H9 (cell line): ENCODE measurements at regions not wholly inside any gene's neighbourhood (a gene's known extent, or its start where the extent isn't known, plus 50 kb on each side); places are given as distances from the start of the nearest gene placed in this dataset.

ENCODE experiments used
- DNase-seq: peaks from one replicate; pipeline ENCODE4 v3.0.0-alpha.2; 2017
- H2AFZ ChIP-seq: one replicate; pipeline ENCODE4 v1.6.1; 2013; ENCODE audit warnings: mild to moderate bottlenecking, low read length, control low read depth, moderate library complexity
- H2AK5ac ChIP-seq: 2 replicates; pipeline ENCODE4 v1.6.1; 2013; ENCODE audit warnings: low read length, control low read depth, mixed read lengths; ENCODE audit not compliant: insufficient read length
- H2BK120ac ChIP-seq: one replicate; pipeline ENCODE4 v1.6.1; 2013; ENCODE audit warnings: low read depth, mild to moderate bottlenecking, low read length, control low read depth, inconsistent platforms; ENCODE audit not compliant: poor library complexity, severe bottlenecking
- H2BK12ac ChIP-seq: 2 replicates; pipeline ENCODE4 v1.6.1; 2013; ENCODE audit warnings: low read length, control low read depth, mixed read lengths, low read depth; ENCODE audit not compliant: insufficient read length
- H2BK15ac ChIP-seq: 2 replicates; pipeline ENCODE4 v1.6.1; 2013; ENCODE audit warnings: low read depth, low read length, control low read depth
- H2BK20ac ChIP-seq: one replicate; pipeline ENCODE4 v1.6.1; 2013; ENCODE audit warnings: low read depth, mild to moderate bottlenecking, low read length, control low read depth, inconsistent platforms; ENCODE audit not compliant: poor library complexity, severe bottlenecking
- H2BK5ac ChIP-seq: 2 replicates; pipeline ENCODE4 v1.6.1; 2013; ENCODE audit warnings: low read length, control low read depth, mixed read lengths; ENCODE audit not compliant: insufficient read length
- H3K14ac ChIP-seq: 2 replicates; pipeline ENCODE4 v1.6.1; 2013; ENCODE audit warnings: low read length, control low read depth; ENCODE audit not compliant: insufficient read depth
- H3K18ac ChIP-seq: 2 replicates; pipeline ENCODE4 v1.6.1; 2013; ENCODE audit warnings: low read depth, mild to moderate bottlenecking, mixed read lengths, low read length, control low read depth; ENCODE audit not compliant: insufficient read length
- H3K23ac ChIP-seq: 2 replicates; pipeline ENCODE4 v1.6.1; 2013; ENCODE audit warnings: low read length, control low read depth, mixed read lengths, low read depth; ENCODE audit not compliant: insufficient read length
- H3K23me2 ChIP-seq: 2 replicates; pipeline ENCODE4 v1.6.1; 2013; ENCODE audit warnings: low read depth, mild to moderate bottlenecking, mixed read lengths, low read length, control low read depth; ENCODE audit not compliant: insufficient read length, poor library complexity, severe bottlenecking
- H3K27ac ChIP-seq: 2 replicates; pipeline ENCODE4 v1.5.1; 2013; ENCODE audit warnings: low read length, control low read depth, mixed read lengths, low read depth; ENCODE audit not compliant: insufficient read length
- H3K27me3 ChIP-seq: 2 replicates; pipeline ENCODE4 v1.6.1; 2013; ENCODE audit warnings: low read length, control low read depth, inconsistent platforms; ENCODE audit not compliant: insufficient read depth
- H3K4ac ChIP-seq: 2 replicates; pipeline ENCODE4 v1.6.1; 2013; ENCODE audit warnings: low read depth, mild to moderate bottlenecking, control low read depth, inconsistent platforms, low read length, moderate library complexity
- H3K4me1 ChIP-seq: 2 replicates; pipeline ENCODE4 v1.6.1; 2013; ENCODE audit warnings: low read length, control low read depth, inconsistent platforms; ENCODE audit not compliant: insufficient read depth
- H3K4me2 ChIP-seq: 2 replicates; pipeline ENCODE4 v1.6.1; 2013; ENCODE audit warnings: low read length, control low read depth, mixed read lengths; ENCODE audit not compliant: insufficient read length, insufficient read depth
- H3K56ac ChIP-seq: 2 replicates; pipeline ENCODE4 v1.6.1; 2013; ENCODE audit warnings: low read depth, mild to moderate bottlenecking, mixed read lengths, low read length, control low read depth; ENCODE audit not compliant: insufficient read length
- H3K79me1 ChIP-seq: 2 replicates; pipeline ENCODE4 v1.6.1; 2013; ENCODE audit warnings: low read depth, mild to moderate bottlenecking, moderate library complexity, low read length, control low read depth, inconsistent platforms; ENCODE audit not compliant: insufficient read depth, poor library complexity, severe bottlenecking
- H3K79me2 ChIP-seq: 2 replicates; pipeline ENCODE4 v1.6.1; 2013; ENCODE audit warnings: low read length, control low read depth, inconsistent platforms; ENCODE audit not compliant: insufficient read depth
- H3K9ac ChIP-seq: 2 replicates; pipeline ENCODE4 v1.6.1; 2013; ENCODE audit warnings: low read length, control low read depth, mixed read lengths; ENCODE audit not compliant: insufficient read length; ENCODE audit errors: extremely low read depth
- H3K9me3 ChIP-seq: one replicate; pipeline ENCODE4 v1.6.1; 2013; ENCODE audit warnings: low read depth, low read length, inconsistent platforms; ENCODE audit not compliant: control insufficient read depth
- H3T11ph ChIP-seq: one replicate; pipeline ENCODE4 v1.6.1; 2013; ENCODE audit warnings: mild to moderate bottlenecking, low read length, control low read depth, inconsistent platforms
- H4K20me1 ChIP-seq: one replicate; pipeline ENCODE4 v1.6.1; 2013; ENCODE audit not compliant: control insufficient read depth, insufficient read length, insufficient read depth
- H4K5ac ChIP-seq: 2 replicates; pipeline ENCODE4 v1.6.1; 2013; ENCODE audit warnings: low read depth, mild to moderate bottlenecking, mixed read lengths, low read length, control low read depth; ENCODE audit not compliant: insufficient read length
- H4K8ac ChIP-seq: replicated peaks from 2 replicates; pipeline ENCODE4 v1.6.1; 2013; ENCODE audit warnings: low read length, control low read depth, mixed read lengths, low read depth; ENCODE audit not compliant: insufficient read length
- H4K91ac ChIP-seq: 2 replicates; pipeline ENCODE4 v1.6.1; 2013; ENCODE audit warnings: low read depth, mild to moderate bottlenecking, moderate library complexity, mixed read lengths, low read length, control low read depth; ENCODE audit not compliant: insufficient read length
- H3K27ac Mint-ChIP-seq, 3 experiments: 2 replicates in 2 of 3; 3 replicates in 1 of 3; pipeline ENCODE4 v1.8.0; 2020 to 2021; ENCODE audit warnings: mixed read lengths in 3 of 3, mild to moderate bottlenecking in 1 of 3, moderate library complexity in 1 of 3
- H3K27me3 Mint-ChIP-seq: 2 replicates; pipeline ENCODE4 v1.8.0; 2021; ENCODE audit warnings: low read depth, mild to moderate bottlenecking, moderate library complexity, mixed read lengths
- H3K36me3 Mint-ChIP-seq, 3 experiments: 2 replicates in 2 of 3; 3 replicates in 1 of 3; pipeline ENCODE4 v1.8.0; 2020 to 2021; ENCODE audit warnings: low read depth in 3 of 3, mixed read lengths in 3 of 3; ENCODE audit not compliant: insufficient read depth in 1 of 3
- H3K4me1 Mint-ChIP-seq, 2 experiments: 2 replicates each; pipeline ENCODE4 v1.8.0; 2020; ENCODE audit warnings: mixed read lengths in 2 of 2
- H3K4me3 Mint-ChIP-seq, 2 experiments: 2 replicates in 1 of 2; 3 replicates in 1 of 2; pipeline ENCODE4 v1.8.0; 2020 to 2021; ENCODE audit warnings: mild to moderate bottlenecking in 2 of 2, mixed read lengths in 2 of 2, moderate library complexity in 1 of 2
- H3K9me3 Mint-ChIP-seq, 2 experiments: 2 replicates in 1 of 2; 3 replicates in 1 of 2; pipeline ENCODE4 v1.8.0; 2020; ENCODE audit warnings: mild to moderate bottlenecking in 2 of 2, mixed read lengths in 2 of 2, moderate library complexity in 1 of 2
- WGBS: extraction: QIAGEN DNeasy Blood & Tissue Kit; methylation state at CpG from one replicate; pipeline ENCODE4 v1.1.7; 2013; ENCODE audit warnings: missing lambda C conversion rate, low lambda C conversion rate, mixed read lengths; ENCODE audit not compliant: insufficient read length; ENCODE audit errors: extremely low coverage; 5-methylcytosine and 5-hydroxymethylcytosine counted together
- TF ChIP-seq, protein P1 (sequence below): fragments of 200-600 bp; sonication (generic); conservative IDR thresholded peaks from 3 replicates; pipeline ENCODE4 v1.8.0; 2021; ENCODE audit warnings: antibody characterized with exemption, mild to moderate bottlenecking

DNA sequence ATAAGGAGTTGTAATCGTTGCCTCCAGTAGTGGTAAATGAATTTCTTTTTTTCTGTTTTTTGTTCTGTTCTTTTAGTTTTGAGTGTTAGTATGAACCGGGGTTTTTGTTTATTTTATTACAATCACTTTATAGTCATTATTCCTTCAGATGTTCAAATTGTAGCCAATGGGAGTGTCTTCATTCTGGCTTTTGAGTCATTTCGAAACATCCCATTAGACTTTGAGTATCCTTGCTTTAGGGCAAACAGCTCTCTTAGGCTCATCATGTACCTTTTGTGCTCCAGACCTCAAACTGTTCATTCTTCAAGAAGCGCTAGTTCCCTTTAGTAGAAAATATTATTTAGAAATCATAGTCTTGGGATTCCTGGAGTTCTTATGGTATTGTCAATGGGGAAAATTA lies 54.2 kb upstream of the PAX3 start:
- no peaks in the 10 kb centered on the region for H3K4me1 Mint-ChIP-seq
- Histone ChIP-seq H3K18ac (no peak overlapping the region), H3K9ac (no peak overlapping the region), H2BK15ac (no peak overlapping the region), H2BK120ac (no peak overlapping the region), H4K91ac (no peak overlapping the region), H3K4ac (no peak overlapping the region), H3T11ph (no peak overlapping the region), H3K23ac (no peak overlapping the region), H3K4me1 (no peaks in the 10 kb centered on the region), H4K5ac (no peak overlapping the region), H4K20me1 (no peaks in the 10 kb centered on the region), H2AK5ac (no peak overlapping the region), H2BK5ac (no peak overlapping the region), H2BK12ac (no peak overlapping the region), H3K79me2 (no peaks in the 10 kb centered on the region), H3K27me3 (no peaks in the 10 kb centered on the region), H3K23me2 (no peaks in the 10 kb centered on the region), H3K9me3 (no peaks in the 10 kb centered on the region), H3K79me1 (no peaks in the 10 kb centered on the region), H4K8ac (no peak overlapping the region), H3K27ac (no peak overlapping the region), H3K14ac (no peak overlapping the region), H2AFZ (no peak overlapping the region), H3K4me2 (no peak overlapping the region), H3K56ac (no peak overlapping the region), H2BK20ac (no peak overlapping the region)
- TF ChIP-seq, protein P1, sequence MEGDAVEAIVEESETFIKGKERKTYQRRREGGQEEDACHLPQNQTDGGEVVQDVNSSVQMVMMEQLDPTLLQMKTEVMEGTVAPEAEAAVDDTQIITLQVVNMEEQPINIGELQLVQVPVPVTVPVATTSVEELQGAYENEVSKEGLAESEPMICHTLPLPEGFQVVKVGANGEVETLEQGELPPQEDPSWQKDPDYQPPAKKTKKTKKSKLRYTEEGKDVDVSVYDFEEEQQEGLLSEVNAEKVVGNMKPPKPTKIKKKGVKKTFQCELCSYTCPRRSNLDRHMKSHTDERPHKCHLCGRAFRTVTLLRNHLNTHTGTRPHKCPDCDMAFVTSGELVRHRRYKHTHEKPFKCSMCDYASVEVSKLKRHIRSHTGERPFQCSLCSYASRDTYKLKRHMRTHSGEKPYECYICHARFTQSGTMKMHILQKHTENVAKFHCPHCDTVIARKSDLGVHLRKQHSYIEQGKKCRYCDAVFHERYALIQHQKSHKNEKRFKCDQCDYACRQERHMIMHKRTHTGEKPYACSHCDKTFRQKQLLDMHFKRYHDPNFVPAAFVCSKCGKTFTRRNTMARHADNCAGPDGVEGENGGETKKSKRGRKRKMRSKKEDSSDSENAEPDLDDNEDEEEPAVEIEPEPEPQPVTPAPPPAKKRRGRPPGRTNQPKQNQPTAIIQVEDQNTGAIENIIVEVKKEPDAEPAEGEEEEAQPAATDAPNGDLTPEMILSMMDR = no peak
- H3K27me3 Mint-ChIP-seq = peaks cover 13% of the 10 kb centered on the region; the same call in 1 of the 2 replicates
- WGBS = no CpG with 5 or more reads among the region's 4 CpGs
- no peak for DNase-seq
- no peak overlapping the region for H3K4me3 Mint-ChIP-seq
- H3K36me3 Mint-ChIP-seq = peaks cover 0 to 4% (median 0%) of the 10 kb centered on the region in 3 experiments; a peak in 1 of 7 replicates
- H3K9me3 Mint-ChIP-seq = peaks cover 5 to 17% of the 10 kb centered on the region in 2 experiments; a peak in 4 of 5 replicates
- no peak overlapping the region for H3K27ac Mint-ChIP-seq
